Activated naive CD4-positive, alpha-beta T cell treated with anti-CD3 and anti-CD28 coated beads for 36 hours (primary cell): ENCODE measurements at regions not wholly inside any gene's neighbourhood (a gene's known extent, or its start where the extent isn't known, plus 50 kb on each side); places are given as distances from the start of the nearest gene placed in this dataset.
"Not testable (repeated sequence)": the region's sequence is repeated elsewhere in the genome, so short reads cannot be mapped to it uniquely, and the experiment has no call there.

Experiments
- CTCF ChIA-PET: fragments of 350-600 bp; sonication (Branson Sonifier 250); formaldehyde crosslinking; loops from one replicate; lab custom pipeline; 2021; ENCODE audit warnings: antibody characterized with exemption; lab: Charles Lee
- DNase-seq: peaks from one replicate; pipeline ENCODE4 v3.0.0-alpha.2; 2020
- H3K27ac Mint-ChIP-seq: one replicate; pipeline ENCODE4 v1.8.0; 2021; ENCODE audit warnings: mild to moderate bottlenecking, mixed read lengths
- H3K27me3 Mint-ChIP-seq: one replicate; pipeline ENCODE4 v1.8.0; 2021; ENCODE audit warnings: low read depth, mixed read lengths
- H3K36me3 Mint-ChIP-seq: one replicate; pipeline ENCODE4 v1.8.0; 2021; ENCODE audit warnings: low read depth, mixed read lengths
- H3K4me1 Mint-ChIP-seq: one replicate; pipeline ENCODE4 v1.8.0; 2021; ENCODE audit warnings: low read depth, mixed read lengths
- H3K4me3 Mint-ChIP-seq: one replicate; pipeline ENCODE4 v1.8.0; 2021; ENCODE audit warnings: mild to moderate bottlenecking, moderate library complexity, mixed read lengths
- H3K9me3 Mint-ChIP-seq: one replicate; pipeline ENCODE4 v1.8.0; 2021; ENCODE audit warnings: mixed read lengths
- intact Hi-C: fragments of 100-400 bp; cut with micrococcal nuclease; formaldehyde crosslinking; loops from one replicate; pipeline ENCODE4 v1.15.1; 2023

- CTCF ChIA-PET, result no interaction called here
- no peak overlapping the region for H3K4me3 Mint-ChIP-seq
- no peak overlapping the region for H3K27ac Mint-ChIP-seq
- H3K9me3 Mint-ChIP-seq, result no peaks in the 10 kb centered on the region
- H3K36me3 Mint-ChIP-seq, result no peaks in the 10 kb centered on the region
- intact Hi-C loops, result no loop called here
- DNase-seq, result no peak
- H3K27me3 Mint-ChIP-seq, result no peaks in the 10 kb centered on the region
- H3K4me1 Mint-ChIP-seq, result peaks cover 33% of the 10 kb centered on the region
These were observed 129.1 kb upstream of the RAB4A start for GRCh38 chr1:229141689-229142377.

- H3K4me3 Mint-ChIP-seq, result no peak overlapping the region
- CTCF ChIA-PET, result no interaction called here
- no peaks in the 10 kb centered on the region for H3K9me3 Mint-ChIP-seq
- H3K27me3 Mint-ChIP-seq, result no peaks in the 10 kb centered on the region
- H3K4me1 Mint-ChIP-seq, result peaks cover 26% of the 10 kb centered on the region
- no peak overlapping the region for H3K27ac Mint-ChIP-seq
- H3K36me3 Mint-ChIP-seq, result no peaks in the 10 kb centered on the region
- intact Hi-C loops, result no loop called here
- DNase-seq, result no peak
These were observed 128.4 kb upstream of the RAB4A start for GRCh38 chr1:229142471-229142870.

- H3K27ac Mint-ChIP-seq, result no peak overlapping the region
- no peak overlapping the region for H3K4me3 Mint-ChIP-seq
- no peaks in the 10 kb centered on the region for H3K4me1 Mint-ChIP-seq
- H3K36me3 Mint-ChIP-seq, result no peaks in the 10 kb centered on the region
- H3K27me3 Mint-ChIP-seq, result no peaks in the 10 kb centered on the region
- DNase-seq, result no peak
- intact Hi-C loops, result no loop called here
- CTCF ChIA-PET, result no interaction called here
- no peaks in the 10 kb centered on the region for H3K9me3 Mint-ChIP-seq
These were observed 124.3 kb upstream of the RAB4A start for GRCh38 chr1:229146647-229147046.

- H3K4me1 Mint-ChIP-seq, result no peaks in the 10 kb centered on the region
- no peak overlapping the region for H3K27ac Mint-ChIP-seq
- H3K27me3 Mint-ChIP-seq, result no peaks in the 10 kb centered on the region
- no peak for DNase-seq
- H3K9me3 Mint-ChIP-seq, result no peaks in the 10 kb centered on the region
- no peak overlapping the region for H3K4me3 Mint-ChIP-seq
- CTCF ChIA-PET, result no interaction called here
- no peaks in the 10 kb centered on the region for H3K36me3 Mint-ChIP-seq
- intact Hi-C loops, result no loop called here
These were observed 123.8 kb upstream of the RAB4A start for GRCh38 chr1:229147072-229147471.

- DNase-seq, result no peak
These were observed 122.8 kb upstream of the RAB4A start for GRCh38 chr1:229148041-229148671.

GRCh38 chr1:229148743-229149142, 122.2 kb upstream of the RAB4A start:
- peaks cover under 1% of the 10 kb centered on the region for H3K4me1 Mint-ChIP-seq
- CTCF ChIA-PET, result no interaction called here
- no peak for DNase-seq
- no peak overlapping the region for H3K27ac Mint-ChIP-seq
- no peaks in the 10 kb centered on the region for H3K36me3 Mint-ChIP-seq
- no peaks in the 10 kb centered on the region for H3K27me3 Mint-ChIP-seq
- intact Hi-C loops, result no loop called here
- no peaks in the 10 kb centered on the region for H3K9me3 Mint-ChIP-seq
- H3K4me3 Mint-ChIP-seq, result no peak overlapping the region

More at GRCh38 chr1:229148041-229148671, 122.8 kb upstream of the RAB4A start:
- H3K27ac Mint-ChIP-seq, result no peak overlapping the region
- H3K36me3 Mint-ChIP-seq, result no peaks in the 10 kb centered on the region
- no peaks in the 10 kb centered on the region for H3K27me3 Mint-ChIP-seq
- H3K4me3 Mint-ChIP-seq, result no peak overlapping the region
- no peaks in the 10 kb centered on the region for H3K9me3 Mint-ChIP-seq
- CTCF ChIA-PET, result no interaction called here
- intact Hi-C loops, result no loop called here
- H3K4me1 Mint-ChIP-seq, result no peaks in the 10 kb centered on the region

GRCh38 chr1:229149435-229149834, 121.5 kb upstream of the RAB4A start:
- CTCF ChIA-PET, result no interaction called here
- H3K27ac Mint-ChIP-seq, result no peak overlapping the region
- no peak for DNase-seq
- H3K36me3 Mint-ChIP-seq, result no peaks in the 10 kb centered on the region
- H3K27me3 Mint-ChIP-seq, result no peaks in the 10 kb centered on the region
- intact Hi-C loops, result no loop called here
- no peaks in the 10 kb centered on the region for H3K9me3 Mint-ChIP-seq
- H3K4me3 Mint-ChIP-seq, result no peak overlapping the region
- peaks cover 4% of the 10 kb centered on the region for H3K4me1 Mint-ChIP-seq

GRCh38 chr1:229150518-229150917, 120.4 kb upstream of the RAB4A start:
- Mint-ChIP-seq H3K27me3 (no peaks in the 10 kb centered on the region), H3K27ac (no peak overlapping the region), H3K4me1 (peaks cover 15% of the 10 kb centered on the region), H3K9me3 (no peaks in the 10 kb centered on the region), H3K36me3 (no peaks in the 10 kb centered on the region), H3K4me3 (no peak overlapping the region)
- DNase-seq, result no peak
- intact Hi-C loops, result loop anchor here (10.0 kb wide), 1 partner anchor 456 kb away; no protein-coding TSS in a partner anchor
- CTCF ChIA-PET, result interaction anchor here (1.3 kb wide), 1 partner anchor 77 kb away, joined by 3 read pairs; no protein-coding TSS in a partner anchor

GRCh38 chr1:229151412-229151811, 119.5 kb upstream of the RAB4A start:
- intact Hi-C loops, result loop anchor here (10.0 kb wide), 1 partner anchor 457 kb away; no protein-coding TSS in a partner anchor
- not testable (repeated sequence) for H3K27me3 Mint-ChIP-seq, DNase-seq, H3K4me3 Mint-ChIP-seq, H3K9me3 Mint-ChIP-seq, H3K27ac Mint-ChIP-seq, H3K36me3 Mint-ChIP-seq
- CTCF ChIA-PET, result interaction anchor here (1.3 kb wide), 1 partner anchor 76 kb away, joined by 3 read pairs; no protein-coding TSS in a partner anchor
- peaks cover 19% of the 10 kb centered on the region for H3K4me1 Mint-ChIP-seq

GRCh38 chr1:229152311-229152710, 118.6 kb upstream of the RAB4A start:
- no peak for DNase-seq
- intact Hi-C loops, result loop anchor here (10.0 kb wide), 1 partner anchor 458 kb away; no protein-coding TSS in a partner anchor
- H3K4me1 Mint-ChIP-seq, result peaks cover 21% of the 10 kb centered on the region
- CTCF ChIA-PET, result interaction anchor here (0.6 kb wide), 1 partner anchor 14 kb away, joined by 3 read pairs; no protein-coding TSS in a partner anchor
- no peaks in the 10 kb centered on the region for H3K27me3 Mint-ChIP-seq
- no peak overlapping the region for H3K27ac Mint-ChIP-seq
- no peaks in the 10 kb centered on the region for H3K9me3 Mint-ChIP-seq
- no peaks in the 10 kb centered on the region for H3K36me3 Mint-ChIP-seq
- H3K4me3 Mint-ChIP-seq, result no peak overlapping the region

GRCh38 chr1:229153955-229154548, 116.9 kb upstream of the RAB4A start:
- DNase-seq, result no peak
- H3K9me3 Mint-ChIP-seq, result no peaks in the 10 kb centered on the region
- H3K27ac Mint-ChIP-seq, result no peak overlapping the region
- H3K4me3 Mint-ChIP-seq, result no peak overlapping the region
- H3K36me3 Mint-ChIP-seq, result no peaks in the 10 kb centered on the region
- intact Hi-C loops, result loop anchor here (10.0 kb wide), 1 partner anchor 459 kb away; no protein-coding TSS in a partner anchor
- H3K27me3 Mint-ChIP-seq, result no peaks in the 10 kb centered on the region
- CTCF ChIA-PET, result no interaction called here
- H3K4me1 Mint-ChIP-seq, result peaks cover 21% of the 10 kb centered on the region

- no peak for DNase-seq
- H3K4me1 Mint-ChIP-seq, result peaks cover 21% of the 10 kb centered on the region
- H3K27me3 Mint-ChIP-seq, result no peaks in the 10 kb centered on the region
- H3K9me3 Mint-ChIP-seq, result no peaks in the 10 kb centered on the region
- H3K36me3 Mint-ChIP-seq, result no peaks in the 10 kb centered on the region
- intact Hi-C loops, result loop anchor here (5.0 to 10.0 kb wide), 2 partner anchors 418 to 460 kb away; partner anchors contain the start of gene RHOU
- no peak overlapping the region for H3K4me3 Mint-ChIP-seq
- CTCF ChIA-PET, result interaction anchor here (2.4 kb wide), 1 partner anchor 73 kb away, joined by 8 read pairs; no protein-coding TSS in a partner anchor
- H3K27ac Mint-ChIP-seq, result no peak overlapping the region
These were observed 116.1 kb upstream of the RAB4A start for GRCh38 chr1:229154811-229155210.
